GM10266 (cell line): ENCODE measurements at regions not wholly inside any gene's neighbourhood (a gene's known extent, or its start where the extent isn't known, plus 50 kb on each side); places are given as distances from the start of the nearest gene placed in this dataset.

Experiments used
- DNase-seq: peaks from one replicate; pipeline ENCODE4 v3.0.0; 2012; ENCODE audit errors: extremely low spot score
- CTCF ChIP-seq: IDR thresholded peaks from 2 replicates; pipeline ENCODE4 v1.5.1; 2012; ENCODE audit warnings: mild to moderate bottlenecking, low read depth; ENCODE audit not compliant: control insufficient read depth, insufficient read depth; ENCODE audit errors: missing control alignments

GRCh38 chr11:112459001-112459400 lies 198.3 kb upstream of the PLET1 start:
- no peak for TF ChIP-seq CTCF
- no peak for DNase-seq

GRCh38 chr11:112460141-112460540 lies 199.5 kb upstream of the PLET1 start:
- no peak for DNase-seq
- no peak for TF ChIP-seq CTCF

GRCh38 chr11:112464949-112465348 lies 204.3 kb upstream of the PLET1 start:
- TF ChIP-seq CTCF: no peak
- no peak for DNase-seq

- TF ChIP-seq CTCF: no peak
- DNase-seq: no peak
Measured at GRCh38 chr11:112465433-112466024, 204.9 kb upstream of the PLET1 start.

GRCh38 chr11:112467721-112468120 lies 207.1 kb upstream of the PLET1 start:
- no peak for DNase-seq
- no peak for TF ChIP-seq CTCF

- TF ChIP-seq CTCF: no peak
- DNase-seq: no peak
Measured at GRCh38 chr11:112469376-112469775, 208.7 kb upstream of the PLET1 start.

- no peak for DNase-seq
- no peak for TF ChIP-seq CTCF
Measured at GRCh38 chr11:112470355-112470754, 209.7 kb upstream of the PLET1 start.
